ENCODE measurements at regions not wholly inside any gene's neighbourhood (a gene's known extent, or its start where the extent isn't known, plus 50 kb on each side); places are given as distances from the start of the nearest gene placed in this dataset.

DNA sequence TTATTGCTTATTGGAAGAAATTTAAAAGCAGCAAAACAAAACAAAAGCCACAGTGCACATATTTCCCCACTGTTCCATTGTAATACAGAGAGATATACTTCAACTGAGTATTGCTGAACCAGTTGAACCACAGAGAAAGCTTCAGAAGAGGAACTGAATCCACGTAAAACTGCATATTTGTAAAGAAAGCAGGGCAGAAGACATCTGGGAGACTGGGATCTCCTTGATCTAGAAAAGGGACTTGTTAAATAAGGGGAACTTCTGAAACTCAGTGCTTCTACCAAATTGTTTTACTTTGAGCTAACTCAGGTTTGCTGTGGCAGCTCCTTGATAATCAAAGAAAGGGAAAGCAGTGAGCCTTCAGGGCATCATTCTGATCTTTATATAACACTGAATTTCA lies 411.1 kb upstream of the MDGA2 start:
- no peak overlapping the region for H3K27ac ChIP-seq (ENCODE audit: low read depth in 1 of 2, low read length in 2 of 2)
- H3K27ac Mint-ChIP-seq = no peak overlapping the region
- no peak overlapping the region for H3K4me3 Mint-ChIP-seq
- H3K27me3 Mint-ChIP-seq (ENCODE audit: low read depth in 3 of 3) = no peaks in the 10 kb centered on the region
- no peaks in the 10 kb centered on the region for H3K36me3 ChIP-seq (replicated peaks in 1 of 2; ENCODE audit: control insufficient read depth in 1 of 2, insufficient read depth in 2 of 2, low read length in 2 of 2)
- no peak for TF ChIP-seq CTCF (IDR thresholded peaks at IDR 0.05)
- no peak overlapping the region for H2AFZ ChIP-seq (ENCODE audit: insufficient read depth, low read depth, low read length, poor library complexity, severe bottlenecking)
- H3K79me2 ChIP-seq (ENCODE audit: insufficient read depth, low read length) = no peaks in the 10 kb centered on the region
- DNase-seq = no peak
- no peaks in the 10 kb centered on the region for H4K20me1 ChIP-seq (ENCODE audit: insufficient read depth, low read length)
- H3K4me3 ChIP-seq (replicated peaks in 1 of 3; ENCODE audit: low read depth in 2 of 3, low read length in 3 of 3) = no peak overlapping the region
- no peaks in the 10 kb centered on the region for H3K36me3 Mint-ChIP-seq
- H3K9me3 ChIP-seq (replicated peaks in 1 of 2; ENCODE audit: control insufficient read depth in 1 of 2, insufficient read depth in 1 of 2, low read length in 2 of 2) = peaks cover 0 to 3% of the 10 kb centered on the region in 2 donors
- no peak overlapping the region for H3K4me2 ChIP-seq (replicated peaks; ENCODE audit: extremely low read depth, low read length, poor library complexity, severe bottlenecking)
- WGBS (ENCODE audit: insufficient coverage) = no CpG with 5 or more reads among the region's 1 CpG
- H3K4me1 ChIP-seq (ENCODE audit: control insufficient read depth in 1 of 2, insufficient read depth in 2 of 2, low read length in 2 of 2) = no peaks in the 10 kb centered on the region
- intact Hi-C loops (cut with micrococcal nuclease) = no loop called here
- no peaks in the 10 kb centered on the region for H3K27me3 ChIP-seq (ENCODE audit: control insufficient read depth in 2 of 2, insufficient read depth in 2 of 2, low read length in 2 of 2)
- no peak overlapping the region for H3K9ac ChIP-seq (ENCODE audit: insufficient read depth, low read length, poor library complexity, severe bottlenecking)
- peaks cover 0 to 2% (median 2%) of the 10 kb centered on the region in 7 donors for H3K9me3 Mint-ChIP-seq
- H3K4me1 Mint-ChIP-seq = no peaks in the 10 kb centered on the region

GRCh38 chr14:48075487-48075886 lies 400.1 kb upstream of the MDGA2 start:
- no peaks in the 10 kb centered on the region for H3K4me1 ChIP-seq (ENCODE audit: control insufficient read depth in 1 of 2, insufficient read depth in 2 of 2, low read length in 2 of 2)
- H3K4me3 Mint-ChIP-seq = no peak overlapping the region
- no peak overlapping the region for H3K4me2 ChIP-seq (replicated peaks; ENCODE audit: extremely low read depth, low read length, poor library complexity, severe bottlenecking)
- H3K79me2 ChIP-seq (ENCODE audit: insufficient read depth, low read length) = no peaks in the 10 kb centered on the region
- H3K9ac ChIP-seq (ENCODE audit: insufficient read depth, low read length, poor library complexity, severe bottlenecking) = no peak overlapping the region
- TF ChIP-seq CTCF (IDR thresholded peaks at IDR 0.05) = no peak
- no peak for DNase-seq
- no peaks in the 10 kb centered on the region for H3K36me3 Mint-ChIP-seq
- H3K27ac Mint-ChIP-seq = no peak overlapping the region
- H3K27me3 ChIP-seq (ENCODE audit: control insufficient read depth in 2 of 2, insufficient read depth in 2 of 2, low read length in 2 of 2) = no peaks in the 10 kb centered on the region
- no peaks in the 10 kb centered on the region for H3K36me3 ChIP-seq (replicated peaks in 1 of 2; ENCODE audit: control insufficient read depth in 1 of 2, insufficient read depth in 2 of 2, low read length in 2 of 2)
- intact Hi-C loops (cut with micrococcal nuclease) = no loop called here
- H3K9me3 Mint-ChIP-seq = peaks cover 0 to 5% (median 3%) of the 10 kb centered on the region in 7 donors
- no peak overlapping the region for H3K27ac ChIP-seq (ENCODE audit: low read depth in 1 of 2, low read length in 2 of 2)
- 100% methylated on average over 1 of the region's 1 CpG for WGBS (ENCODE audit: insufficient coverage)
- no peaks in the 10 kb centered on the region for H3K27me3 Mint-ChIP-seq (ENCODE audit: low read depth in 3 of 3)
- H4K20me1 ChIP-seq (ENCODE audit: insufficient read depth, low read length) = no peaks in the 10 kb centered on the region
- no peaks in the 10 kb centered on the region for H3K4me1 Mint-ChIP-seq
- no peak overlapping the region for H3K4me3 ChIP-seq (replicated peaks in 1 of 3; ENCODE audit: low read depth in 2 of 3, low read length in 3 of 3)
- H2AFZ ChIP-seq (ENCODE audit: insufficient read depth, low read depth, low read length, poor library complexity, severe bottlenecking) = no peak overlapping the region
- no peaks in the 10 kb centered on the region for H3K9me3 ChIP-seq (replicated peaks in 1 of 2; ENCODE audit: control insufficient read depth in 1 of 2, insufficient read depth in 1 of 2, low read length in 2 of 2)
